ENCODE measurements at regions not wholly inside any gene's neighbourhood (a gene's known extent, or its start where the extent isn't known, plus 50 kb on each side); places are given as distances from the start of the nearest gene placed in this dataset.

DNA sequence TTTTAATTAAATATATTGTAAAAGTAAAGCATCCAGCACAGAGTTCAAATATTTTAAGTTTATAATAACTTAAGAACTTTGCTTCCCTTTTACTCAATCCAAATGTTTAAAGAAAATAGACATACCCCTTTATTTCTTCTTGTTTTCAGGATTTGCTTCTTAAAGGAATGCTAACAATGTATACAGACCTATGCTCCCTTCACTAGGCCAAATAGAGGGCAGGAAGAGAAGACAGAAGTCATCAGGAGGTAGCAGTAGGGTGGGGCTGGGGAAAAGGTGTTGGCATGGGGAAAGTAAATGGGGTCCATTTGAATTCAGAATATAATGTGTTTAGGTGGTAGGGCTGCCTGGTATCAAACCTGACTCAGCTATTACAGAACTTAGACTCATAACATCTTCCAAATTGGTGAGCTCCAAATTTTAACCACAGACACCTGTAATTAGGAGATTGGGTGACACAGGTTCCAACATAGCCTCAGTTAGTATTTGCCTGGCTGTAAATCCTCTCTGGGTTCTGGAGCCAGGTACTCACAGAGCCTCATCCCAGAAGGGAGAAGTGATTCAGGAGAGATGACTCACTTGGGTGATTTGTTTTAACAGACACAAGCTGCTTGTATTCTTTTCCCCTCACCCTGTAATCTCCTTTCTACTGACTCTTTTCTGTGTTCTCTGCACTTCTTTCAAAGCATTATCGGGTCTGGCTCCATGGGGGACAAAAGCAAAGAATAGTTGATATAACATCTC, 60.1 kb upstream of the DUSP10 start:
- Histone ChIP-seq H3K27ac (ENCODE audit: low read depth, low read length) (no peak overlapping the region), H3K27me3 (ENCODE audit: control insufficient read depth in 5 of 5, insufficient read depth in 4 of 5, low read length in 5 of 5) (no peaks in the 10 kb centered on the region), H3K4me1 (ENCODE audit: control insufficient read depth in 5 of 5, insufficient read depth in 5 of 5, low read length in 5 of 5) (no peaks in the 10 kb centered on the region), H3K9me3 (ENCODE audit: control insufficient read depth in 5 of 5, low read length in 5 of 5) (no peaks in the 10 kb centered on the region), H3K9ac (ENCODE audit: low read length in 5 of 5) (no peak overlapping the region), H3K4me3 (ENCODE audit: low read depth in 1 of 5, low read length in 5 of 5) (no peak overlapping the region), H3K36me3 (ENCODE audit: control insufficient read depth in 5 of 5, insufficient read depth in 5 of 5, low read length in 5 of 5) (no peaks in the 10 kb centered on the region)

DNA sequence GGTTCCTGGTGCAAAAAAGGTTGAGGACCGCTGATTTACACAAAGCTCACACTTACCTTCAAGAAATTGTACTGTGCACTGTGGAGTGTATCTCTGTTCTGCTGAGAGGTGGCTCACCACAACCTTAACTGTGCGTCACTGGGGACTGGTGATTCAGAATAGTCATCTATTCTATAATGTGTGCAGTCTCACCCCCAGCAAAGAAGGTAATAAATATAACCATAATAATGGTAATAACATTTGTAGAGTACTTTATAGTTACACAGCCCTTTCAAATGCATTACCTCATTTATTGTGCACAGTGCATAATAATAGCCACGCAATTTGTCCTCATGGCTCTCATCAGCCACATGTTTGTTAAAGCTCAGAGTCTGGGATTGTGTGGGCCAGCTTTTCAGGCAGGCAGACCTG, 59.4 kb upstream of the DUSP10 start:
- Histone ChIP-seq H3K4me1 (ENCODE audit: control insufficient read depth in 5 of 5, insufficient read depth in 5 of 5, low read length in 5 of 5) (no peaks in the 10 kb centered on the region), H3K4me3 (ENCODE audit: low read depth in 1 of 5, low read length in 5 of 5) (no peak overlapping the region), H3K27me3 (ENCODE audit: control insufficient read depth in 5 of 5, insufficient read depth in 4 of 5, low read length in 5 of 5) (no peaks in the 10 kb centered on the region), H3K36me3 (ENCODE audit: control insufficient read depth in 5 of 5, insufficient read depth in 5 of 5, low read length in 5 of 5) (no peaks in the 10 kb centered on the region), H3K27ac (ENCODE audit: low read depth, low read length) (no peak overlapping the region), H3K9ac (ENCODE audit: low read length in 5 of 5) (no peak overlapping the region), H3K9me3 (ENCODE audit: control insufficient read depth in 5 of 5, low read length in 5 of 5) (no peaks in the 10 kb centered on the region)

DNA sequence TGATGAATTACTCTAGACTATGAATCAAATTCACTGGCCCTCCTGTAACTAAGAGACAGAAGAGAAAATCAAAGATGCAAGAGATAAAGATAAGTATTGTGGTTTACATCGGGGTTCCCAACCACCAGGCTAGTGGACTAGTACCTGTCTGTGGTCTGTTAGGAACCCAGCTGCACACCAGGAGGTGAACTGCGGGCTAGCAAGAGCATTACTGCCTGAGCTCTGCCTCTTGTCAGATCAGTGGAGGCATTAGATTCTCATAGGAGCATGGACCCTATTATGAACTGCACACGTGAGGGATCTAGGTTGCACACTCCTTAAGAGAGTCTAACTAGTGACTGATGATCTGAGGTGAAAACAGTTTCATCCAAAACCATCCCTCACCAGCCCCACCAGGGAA, 58.9 kb upstream of the DUSP10 start:
- Histone ChIP-seq H3K4me3 (ENCODE audit: low read depth in 1 of 5, low read length in 5 of 5) (no peak overlapping the region), H3K36me3 (ENCODE audit: control insufficient read depth in 5 of 5, insufficient read depth in 5 of 5, low read length in 5 of 5) (no peaks in the 10 kb centered on the region), H3K9ac (ENCODE audit: low read length in 5 of 5) (no peak overlapping the region)

DNA sequence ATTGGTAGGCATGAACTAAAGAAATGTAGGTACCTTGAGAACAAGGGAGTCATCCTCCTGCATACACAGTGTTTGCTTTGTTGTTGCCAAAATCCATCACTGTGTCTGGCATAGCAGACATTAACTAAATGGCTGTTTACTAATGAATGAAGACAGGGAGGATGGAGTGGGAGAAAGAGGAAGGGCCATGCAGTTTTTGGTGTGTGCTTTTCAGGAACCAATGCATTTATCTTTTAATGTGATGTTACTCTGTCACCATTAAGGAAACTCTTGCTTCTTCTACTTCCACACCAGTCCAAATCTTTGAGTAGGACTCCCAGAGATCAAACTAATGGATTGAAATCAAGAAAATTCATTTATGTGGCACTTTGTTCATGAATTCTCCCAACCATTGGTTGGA, 55.6 kb upstream of the DUSP10 start:
- H3K4me3 ChIP-seq (ENCODE audit: low read depth in 1 of 5, low read length in 5 of 5) = no peak overlapping the region
- no peak overlapping the region for H3K9ac ChIP-seq (ENCODE audit: low read length in 5 of 5)
- H3K27ac ChIP-seq (ENCODE audit: low read depth, low read length) = no peak overlapping the region
- no peaks in the 10 kb centered on the region for H3K27me3 ChIP-seq (ENCODE audit: control insufficient read depth in 5 of 5, insufficient read depth in 4 of 5, low read length in 5 of 5)
- H3K9me3 ChIP-seq (ENCODE audit: control insufficient read depth in 5 of 5, low read length in 5 of 5) = no peaks in the 10 kb centered on the region
- no peaks in the 10 kb centered on the region for H3K4me1 ChIP-seq (ENCODE audit: control insufficient read depth in 5 of 5, insufficient read depth in 5 of 5, low read length in 5 of 5)
- H3K36me3 ChIP-seq (ENCODE audit: control insufficient read depth in 5 of 5, insufficient read depth in 5 of 5, low read length in 5 of 5) = no peaks in the 10 kb centered on the region

More for the DNA sequence above, 58.9 kb upstream of the DUSP10 start:
- Histone ChIP-seq H3K27ac (ENCODE audit: low read depth, low read length) (no peak overlapping the region), H3K4me1 (ENCODE audit: control insufficient read depth in 5 of 5, insufficient read depth in 5 of 5, low read length in 5 of 5) (no peaks in the 10 kb centered on the region), H3K9me3 (ENCODE audit: control insufficient read depth in 5 of 5, low read length in 5 of 5) (no peaks in the 10 kb centered on the region), H3K27me3 (ENCODE audit: control insufficient read depth in 5 of 5, insufficient read depth in 4 of 5, low read length in 5 of 5) (no peaks in the 10 kb centered on the region)

DNA sequence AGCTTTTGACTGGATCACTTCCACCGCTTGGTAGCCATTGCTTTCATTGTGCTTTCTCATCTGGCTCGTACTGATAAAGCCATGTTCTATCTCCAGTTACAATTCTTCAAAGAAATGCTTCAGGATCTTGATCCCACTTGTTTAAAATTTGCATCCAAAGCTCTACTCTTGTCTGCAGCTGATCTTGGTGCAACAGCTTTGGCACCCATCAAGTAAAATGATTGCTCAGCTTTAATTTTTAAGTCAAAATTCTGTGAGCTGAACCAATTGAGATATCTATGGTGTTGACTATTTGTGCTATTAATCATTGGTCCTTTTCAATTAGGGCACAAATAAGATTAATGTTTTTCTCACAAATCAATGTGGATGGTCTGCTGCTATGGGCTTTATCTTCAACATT, 54.8 kb upstream of the DUSP10 start:
- H3K9me3 ChIP-seq (ENCODE audit: control insufficient read depth in 5 of 5, low read length in 5 of 5) = no peaks in the 10 kb centered on the region
- no peak overlapping the region for H3K4me3 ChIP-seq (ENCODE audit: low read depth in 1 of 5, low read length in 5 of 5)
- no peaks in the 10 kb centered on the region for H3K36me3 ChIP-seq (ENCODE audit: control insufficient read depth in 5 of 5, insufficient read depth in 5 of 5, low read length in 5 of 5)

DNA sequence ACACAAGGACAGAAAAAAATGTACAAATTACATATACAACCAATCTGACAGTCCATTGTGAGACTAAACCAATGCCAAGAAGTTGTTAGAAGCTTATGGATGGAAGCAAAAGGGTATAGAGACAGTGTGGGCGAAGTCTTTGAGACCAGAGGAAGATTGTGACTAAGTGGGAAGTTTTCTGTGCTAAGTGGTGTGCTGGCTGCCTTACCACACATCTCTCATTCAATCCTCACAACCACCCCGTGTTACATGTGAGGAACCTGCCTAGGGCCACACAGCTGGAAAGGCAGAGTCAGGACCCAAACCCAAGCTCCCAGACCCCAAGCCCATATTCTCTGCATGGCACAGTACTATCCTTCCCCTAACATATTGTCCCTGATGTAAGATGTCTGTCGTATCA, 53.5 kb upstream of the DUSP10 start:
- Histone ChIP-seq H3K27me3 (ENCODE audit: control insufficient read depth in 5 of 5, insufficient read depth in 4 of 5, low read length in 5 of 5) (no peaks in the 10 kb centered on the region), H3K4me3 (ENCODE audit: low read depth in 1 of 5, low read length in 5 of 5) (no peak overlapping the region)

More for the DNA sequence above, 54.8 kb upstream of the DUSP10 start:
- Histone ChIP-seq H3K27ac (ENCODE audit: low read depth, low read length) (no peak overlapping the region), H3K4me1 (ENCODE audit: control insufficient read depth in 5 of 5, insufficient read depth in 5 of 5, low read length in 5 of 5) (no peaks in the 10 kb centered on the region), H3K27me3 (ENCODE audit: control insufficient read depth in 5 of 5, insufficient read depth in 4 of 5, low read length in 5 of 5) (no peaks in the 10 kb centered on the region), H3K9ac (ENCODE audit: low read length in 5 of 5) (no peak overlapping the region)

DNA sequence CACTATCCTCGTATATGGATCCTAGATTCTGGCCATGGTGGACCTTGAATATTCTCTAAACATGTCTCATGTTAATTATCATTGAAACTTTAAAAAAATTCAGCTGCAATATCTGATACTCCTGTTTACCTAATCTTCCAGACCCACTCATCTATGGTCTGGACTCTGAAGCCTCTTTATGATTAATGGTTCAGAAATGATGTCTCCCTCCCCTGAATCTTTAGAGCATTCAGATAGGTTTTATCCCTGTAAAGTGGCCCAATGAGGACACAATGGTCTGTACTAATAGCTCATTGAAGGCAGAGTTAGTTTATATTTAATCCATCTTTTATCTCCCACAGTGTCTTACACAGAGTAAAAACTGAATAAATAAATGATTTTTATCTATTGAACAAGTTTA, 53.0 kb upstream of the DUSP10 start:
- H3K9me3 ChIP-seq (ENCODE audit: control insufficient read depth in 5 of 5, low read length in 5 of 5) = no peaks in the 10 kb centered on the region
- no peak overlapping the region for H3K4me3 ChIP-seq (ENCODE audit: low read depth in 1 of 5, low read length in 5 of 5)
- no peaks in the 10 kb centered on the region for H3K27me3 ChIP-seq (ENCODE audit: control insufficient read depth in 5 of 5, insufficient read depth in 4 of 5, low read length in 5 of 5)
- H3K36me3 ChIP-seq (ENCODE audit: control insufficient read depth in 5 of 5, insufficient read depth in 5 of 5, low read length in 5 of 5) = no peaks in the 10 kb centered on the region
- H3K4me1 ChIP-seq (ENCODE audit: control insufficient read depth in 5 of 5, insufficient read depth in 5 of 5, low read length in 5 of 5) = peaks cover 0 to 7% (median 6%) of the 10 kb centered on the region in 5 donors
- H3K9ac ChIP-seq (ENCODE audit: low read length in 5 of 5) = no peak overlapping the region
- no peak overlapping the region for H3K27ac ChIP-seq (ENCODE audit: low read depth, low read length)

More for the DNA sequence above, 53.5 kb upstream of the DUSP10 start:
- H3K27ac ChIP-seq (ENCODE audit: low read depth, low read length) = no peak overlapping the region
- no peaks in the 10 kb centered on the region for H3K36me3 ChIP-seq (ENCODE audit: control insufficient read depth in 5 of 5, insufficient read depth in 5 of 5, low read length in 5 of 5)
- H3K4me1 ChIP-seq (ENCODE audit: control insufficient read depth in 5 of 5, insufficient read depth in 5 of 5, low read length in 5 of 5) = peaks cover 0 to 2% (median 1%) of the 10 kb centered on the region in 5 donors
- no peaks in the 10 kb centered on the region for H3K9me3 ChIP-seq (ENCODE audit: control insufficient read depth in 5 of 5, low read length in 5 of 5)
- no peak overlapping the region for H3K9ac ChIP-seq (ENCODE audit: low read length in 5 of 5)

DNA sequence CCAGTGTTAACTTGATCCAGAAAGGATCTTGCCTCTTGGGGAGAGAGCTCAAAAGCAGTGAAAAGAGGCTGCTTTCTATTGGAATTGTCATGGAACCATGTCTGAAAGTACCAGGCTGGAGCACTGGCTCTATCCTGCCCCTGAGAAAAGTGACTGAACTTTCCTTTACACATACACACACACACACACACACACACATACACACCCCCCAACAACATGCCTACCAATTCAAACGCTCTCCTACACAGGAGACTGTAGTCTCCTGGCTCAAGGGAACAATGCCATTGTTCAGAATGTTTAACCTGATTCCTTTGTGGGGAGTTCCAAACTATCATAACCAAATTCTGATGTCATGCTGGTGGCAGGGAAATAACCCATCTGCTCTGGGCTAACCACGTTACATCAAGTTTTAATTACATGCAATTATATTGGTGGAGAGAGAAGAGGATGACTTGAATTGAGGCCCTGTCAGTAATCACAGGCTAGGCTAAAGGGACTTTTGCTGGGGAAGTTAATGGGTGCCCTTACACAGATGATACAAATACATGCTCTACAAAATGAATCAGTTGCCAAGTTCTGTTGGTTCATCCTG, 52.3 kb upstream of the DUSP10 start:
- Histone ChIP-seq H3K9me3 (ENCODE audit: control insufficient read depth in 5 of 5, low read length in 5 of 5) (no peaks in the 10 kb centered on the region), H3K27me3 (ENCODE audit: control insufficient read depth in 5 of 5, insufficient read depth in 4 of 5, low read length in 5 of 5) (no peaks in the 10 kb centered on the region), H3K4me1 (ENCODE audit: control insufficient read depth in 5 of 5, insufficient read depth in 5 of 5, low read length in 5 of 5) (peaks cover 0 to 13% (median 11%) of the 10 kb centered on the region in 5 donors), H3K9ac (ENCODE audit: low read length in 5 of 5) (no peak overlapping the region), H3K36me3 (ENCODE audit: control insufficient read depth in 5 of 5, insufficient read depth in 5 of 5, low read length in 5 of 5) (no peaks in the 10 kb centered on the region), H3K4me3 (ENCODE audit: low read depth in 1 of 5, low read length in 5 of 5) (no peak overlapping the region), H3K27ac (ENCODE audit: low read depth, low read length) (no peak overlapping the region)

DNA sequence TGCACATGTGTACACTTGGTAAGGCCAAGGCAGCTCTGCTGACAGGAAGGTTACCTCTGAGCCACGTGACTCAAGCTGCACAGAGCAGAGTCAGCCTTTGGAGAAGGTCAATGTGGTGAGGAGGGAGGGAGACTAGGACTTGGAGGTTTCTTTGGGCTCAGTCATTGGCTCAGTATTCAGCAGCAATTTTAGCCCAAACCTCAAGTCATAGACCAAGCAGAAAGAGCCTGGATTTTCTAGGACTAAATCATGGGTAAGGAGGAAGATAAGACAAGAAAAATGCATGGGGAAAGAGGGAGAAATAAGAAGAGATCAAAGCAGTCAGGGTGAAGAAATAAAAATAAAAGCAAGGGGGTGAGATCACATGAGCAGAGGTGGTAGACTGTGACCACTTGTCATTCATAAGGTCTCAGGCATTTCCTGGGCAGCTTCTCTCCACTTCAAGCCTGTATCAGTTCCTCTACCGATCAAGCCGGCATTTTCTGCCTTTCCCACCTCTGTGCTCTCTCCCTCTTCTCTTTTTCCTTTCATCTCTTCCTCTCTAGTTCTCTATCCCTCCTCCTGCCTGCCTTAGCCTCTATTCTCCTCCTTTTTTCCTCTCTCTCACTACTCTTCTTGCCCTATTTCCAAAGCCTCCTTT, 51.7 kb upstream of the DUSP10 start:
- H3K9ac ChIP-seq (ENCODE audit: low read length in 5 of 5) = no peak overlapping the region
- H3K4me3 ChIP-seq (ENCODE audit: low read depth in 1 of 5, low read length in 5 of 5) = no peak overlapping the region
- no peaks in the 10 kb centered on the region for H3K9me3 ChIP-seq (ENCODE audit: control insufficient read depth in 5 of 5, low read length in 5 of 5)
- no peak overlapping the region for H3K27ac ChIP-seq (ENCODE audit: low read depth, low read length)
- H3K4me1 ChIP-seq (ENCODE audit: control insufficient read depth in 5 of 5, insufficient read depth in 5 of 5, low read length in 5 of 5) = peaks cover 0 to 14% (median 11%) of the 10 kb centered on the region in 5 donors
- H3K27me3 ChIP-seq (ENCODE audit: control insufficient read depth in 5 of 5, insufficient read depth in 4 of 5, low read length in 5 of 5) = no peaks in the 10 kb centered on the region
- no peaks in the 10 kb centered on the region for H3K36me3 ChIP-seq (ENCODE audit: control insufficient read depth in 5 of 5, insufficient read depth in 5 of 5, low read length in 5 of 5)

DNA sequence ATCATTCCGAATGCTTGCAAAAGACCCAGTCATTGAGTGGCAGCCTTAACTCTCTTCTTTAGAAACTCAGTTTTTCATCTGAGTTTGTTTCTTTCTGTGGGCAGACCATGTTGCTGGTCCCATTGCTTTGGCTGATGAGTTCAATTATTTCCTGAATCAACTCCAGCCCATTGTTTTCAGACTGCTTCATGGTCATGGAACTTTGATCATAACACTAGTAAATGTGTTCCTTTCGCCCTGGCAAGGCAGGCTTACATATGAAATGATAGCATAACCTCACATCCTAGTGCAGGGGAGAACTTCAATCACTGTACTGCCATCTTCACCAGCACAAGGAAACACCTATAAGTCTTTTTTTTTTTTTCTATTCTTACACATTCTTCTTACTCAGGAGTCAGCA, 50.0 kb upstream of the DUSP10 start:
- no peaks in the 10 kb centered on the region for H3K36me3 ChIP-seq (ENCODE audit: control insufficient read depth in 5 of 5, insufficient read depth in 5 of 5, low read length in 5 of 5)
- H3K9ac ChIP-seq (ENCODE audit: low read length in 5 of 5) = no peak overlapping the region
- no peak overlapping the region for H3K27ac ChIP-seq (ENCODE audit: low read depth, low read length)
- H3K27me3 ChIP-seq (ENCODE audit: control insufficient read depth in 5 of 5, insufficient read depth in 4 of 5, low read length in 5 of 5) = no peaks in the 10 kb centered on the region
- H3K9me3 ChIP-seq (ENCODE audit: control insufficient read depth in 5 of 5, low read length in 5 of 5) = no peaks in the 10 kb centered on the region
- H3K4me3 ChIP-seq (ENCODE audit: low read depth in 1 of 5, low read length in 5 of 5) = no peak overlapping the region
- peaks cover 0 to 14% (median 11%) of the 10 kb centered on the region in 5 donors for H3K4me1 ChIP-seq (ENCODE audit: control insufficient read depth in 5 of 5, insufficient read depth in 5 of 5, low read length in 5 of 5)
